Epithelial cell of proximal tubule (primary cell): ENCODE measurements at regions not wholly inside any gene's neighbourhood (a gene's known extent, or its start where the extent isn't known, plus 50 kb on each side); places are given as distances from the start of the nearest gene placed in this dataset.

Source experiments
- DNase-seq: peaks from one replicate; pipeline ENCODE4 v3.0.0-alpha.2; 2011; ENCODE audit warnings: low read depth
- H3K4me3 ChIP-seq: 2 replicates; pipeline ENCODE4 v1.5.1; 2011; ENCODE audit warnings: low read depth, mild to moderate bottlenecking, low read length
- CTCF ChIP-seq: conservative IDR thresholded peaks from 2 replicates; pipeline ENCODE4 v1.5.1; 2012; ENCODE audit warnings: low read depth, mild to moderate bottlenecking, low read length

GRCh38 chr1:233732206-233732605 lies 118.3 kb downstream of the KCNK1 start:
- H3K4me3 ChIP-seq, result no peak overlapping the region
- no peak for TF ChIP-seq CTCF
- no peak for DNase-seq

- no peak for DNase-seq
- TF ChIP-seq CTCF, result no peak
- no peak overlapping the region for H3K4me3 ChIP-seq
Observed at GRCh38 chr1:233734456-233734855, 120.5 kb downstream of the KCNK1 start.

- no peak for TF ChIP-seq CTCF
- H3K4me3 ChIP-seq, result no peak overlapping the region
- no peak for DNase-seq
Observed at GRCh38 chr1:233735331-233735730, 121.4 kb downstream of the KCNK1 start.

GRCh38 chr1:233735847-233736246 lies 121.9 kb downstream of the KCNK1 start:
- DNase-seq, result no peak
- no peak overlapping the region for H3K4me3 ChIP-seq
- TF ChIP-seq CTCF, result no peak

GRCh38 chr1:233737341-233737740 lies 123.4 kb downstream of the KCNK1 start:
- no peak for TF ChIP-seq CTCF
- no peak overlapping the region for H3K4me3 ChIP-seq
- no peak for DNase-seq

- no peak for DNase-seq
- no peak overlapping the region for H3K4me3 ChIP-seq
- TF ChIP-seq CTCF, result no peak
Observed at GRCh38 chr1:233738396-233738795, 124.5 kb downstream of the KCNK1 start.

GRCh38 chr1:233738850-233739249 lies 124.9 kb downstream of the KCNK1 start:
- no peak for TF ChIP-seq CTCF

More at GRCh38 chr1:233738850-233739249, 124.9 kb downstream of the KCNK1 start:
- H3K4me3 ChIP-seq, result no peak overlapping the region
- no peak for DNase-seq
